Panc1 (cell line): ENCODE measurements at regions not wholly inside any gene's neighbourhood (a gene's known extent, or its start where the extent isn't known, plus 50 kb on each side); places are given as distances from the start of the nearest gene placed in this dataset.

Experiments used
- ATAC-seq: fragments of 200-7000 bp; cut with Tn5 transposase; 2 replicates; pipeline ENCODE4 v1.9.1; 2020; ENCODE audit warnings: mild to moderate bottlenecking, moderate library complexity
- BruUV-seq: library from RNA; stranded (reverse); fragments of 400-500 nt; replicated peaks from 2 replicates; lab custom pipeline; 2021; lab: Mats Ljungman, UMichigan
- CTCF ChIA-PET: fragments of 300-600 bp; sonication (Branson Sonifier 250); formaldehyde crosslinking; loops from one replicate; lab custom pipeline; 2022; ENCODE audit warnings: antibody characterized with exemption; lab: Charles Lee
- POLR2A ChIA-PET: fragments of 300-600 bp; sonication (Branson Sonifier 250); formaldehyde crosslinking; loops from one replicate; lab custom pipeline; 2022; ENCODE audit warnings: antibody characterized with exemption; lab: Charles Lee
- DNase-seq: peaks from one replicate; pipeline ENCODE4 v3.0.0-alpha.2; 2010; ENCODE audit warnings: low read depth, low spot score
- H3K27ac ChIP-seq: 2 replicates; pipeline ENCODE4 v1.5.1; 2011; ENCODE audit warnings: mild to moderate bottlenecking, low read length, inconsistent platforms
- H3K27me3 ChIP-seq: fragments of 200-500 bp; sonication (Bioruptor generic); 2 replicates; pipeline ENCODE4 v1.6.0; 2014; ENCODE audit warnings: low read length, inconsistent platforms; ENCODE audit not compliant: control insufficient read depth, insufficient read depth
- H3K36me3 ChIP-seq: fragments of 200-500 bp; sonication (Bioruptor generic); 2 replicates; pipeline ENCODE4 v1.5.1; 2014; ENCODE audit warnings: inconsistent platforms, mild to moderate bottlenecking, low read length, moderate library complexity; ENCODE audit not compliant: control insufficient read depth, insufficient read depth
- H3K4me1 ChIP-seq: 2 replicates; pipeline ENCODE4 v1.5.1; 2011; ENCODE audit warnings: inconsistent platforms, mild to moderate bottlenecking, low read length, moderate library complexity; ENCODE audit not compliant: control insufficient read depth, insufficient read depth
- H3K4me3 ChIP-seq, 2 experiments: 2 replicates each; pipeline ENCODE4 v1.5.1; 2011 to 2012; ENCODE audit warnings: low read depth in 2 of 2, low read length in 2 of 2, mild to moderate bottlenecking in 2 of 2, inconsistent platforms in 1 of 2, moderate library complexity in 1 of 2
- H3K9me3 ChIP-seq: fragments of 200-500 bp; sonication (Bioruptor generic); 2 replicates; pipeline ENCODE4 v1.5.1; 2014; ENCODE audit warnings: low read depth, mild to moderate bottlenecking, inconsistent platforms, low read length, moderate library complexity; ENCODE audit not compliant: control insufficient read depth, insufficient read depth
- POLR2AphosphoS5 ChIP-seq: IDR thresholded peaks from 2 replicates; pipeline ENCODE4 v1.6.1; 2012; ENCODE audit warnings: mild to moderate bottlenecking, low read depth, low read length, moderate library complexity
- REST ChIP-seq, 2 experiments: IDR thresholded peaks; 2 replicates each; pipeline ENCODE4 v1.6.1; 2011 to 2012; ENCODE audit warnings: low read depth in 2 of 2, control low read depth in 1 of 2, low read length in 1 of 2, mild to moderate bottlenecking in 1 of 2, moderate library complexity in 1 of 2; ENCODE audit not compliant: insufficient read depth in 1 of 2
- SIN3A ChIP-seq: IDR thresholded peaks from 2 replicates; pipeline ENCODE4 v1.6.1; 2012; ENCODE audit warnings: low read depth, mild to moderate bottlenecking, low read length, moderate library complexity, borderline replicate concordance; ENCODE audit not compliant: insufficient read depth
- TCF7L2 ChIP-seq: IDR thresholded peaks from 2 replicates; pipeline ENCODE4 v1.6.1; 2011; ENCODE audit warnings: mild to moderate bottlenecking, low read depth, low read length, inconsistent platforms
- in situ Hi-C: cut with HindIII; loops from 2 replicates; pipeline ENCODE4 v1.10.0; 2016; ENCODE audit warnings: low sequenced_read_pairs, low pct_unique_long_range_greater_than_20kb
- intact Hi-C: fragments of 100-400 bp; cut with micrococcal nuclease; formaldehyde crosslinking; loops from one replicate; pipeline ENCODE4 v1.10.0; 2022; ENCODE audit not compliant: unreplicated experiment
- TF ChIP-seq, protein P1 (sequence below): fragments of 450-650 bp; IDR thresholded peaks from 2 replicates; pipeline ENCODE4 v1.5.1; 2017; ENCODE audit warnings: mild to moderate bottlenecking

- Histone ChIP-seq H3K4me3 (no peak overlapping the region), H3K9me3 (no peaks in the 10 kb centered on the region), H3K36me3 (no peaks in the 10 kb centered on the region), H3K27ac (no peak overlapping the region), H3K27me3 (no peaks in the 10 kb centered on the region), H3K4me1 (no peaks in the 10 kb centered on the region)
- DNase-seq (no peak), ATAC-seq (no peak)
- TF ChIP-seq POLR2AphosphoS5 (no peak), TCF7L2 (no peak), SIN3A (no peak), REST (IDR thresholded peaks at IDR 0.05; ENCODE audit: insufficient read depth in 1 of 2, low read depth in 2 of 2, low read length in 1 of 2) (no peak)
- TF ChIP-seq, protein P1, sequence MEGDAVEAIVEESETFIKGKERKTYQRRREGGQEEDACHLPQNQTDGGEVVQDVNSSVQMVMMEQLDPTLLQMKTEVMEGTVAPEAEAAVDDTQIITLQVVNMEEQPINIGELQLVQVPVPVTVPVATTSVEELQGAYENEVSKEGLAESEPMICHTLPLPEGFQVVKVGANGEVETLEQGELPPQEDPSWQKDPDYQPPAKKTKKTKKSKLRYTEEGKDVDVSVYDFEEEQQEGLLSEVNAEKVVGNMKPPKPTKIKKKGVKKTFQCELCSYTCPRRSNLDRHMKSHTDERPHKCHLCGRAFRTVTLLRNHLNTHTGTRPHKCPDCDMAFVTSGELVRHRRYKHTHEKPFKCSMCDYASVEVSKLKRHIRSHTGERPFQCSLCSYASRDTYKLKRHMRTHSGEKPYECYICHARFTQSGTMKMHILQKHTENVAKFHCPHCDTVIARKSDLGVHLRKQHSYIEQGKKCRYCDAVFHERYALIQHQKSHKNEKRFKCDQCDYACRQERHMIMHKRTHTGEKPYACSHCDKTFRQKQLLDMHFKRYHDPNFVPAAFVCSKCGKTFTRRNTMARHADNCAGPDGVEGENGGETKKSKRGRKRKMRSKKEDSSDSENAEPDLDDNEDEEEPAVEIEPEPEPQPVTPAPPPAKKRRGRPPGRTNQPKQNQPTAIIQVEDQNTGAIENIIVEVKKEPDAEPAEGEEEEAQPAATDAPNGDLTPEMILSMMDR: no peak
- ChIA-PET CTCF (no interaction called here), POLR2A (interaction anchor here (0.6 kb wide), 1 partner anchor 10 kb away, joined by 10 read pairs; no protein-coding TSS in a partner anchor)
- no TSS peak for BruUV-seq
- intact Hi-C loops (no loop called here), in situ Hi-C loops (no loop called here)
Measured at GRCh38 chr1:19535214-19535613, 49.9 kb upstream of the CAPZB start.
